Peyer's patch (tissue), 4 donors: ENCODE measurements at regions not wholly inside any gene's neighbourhood (a gene's known extent, or its start where the extent isn't known, plus 50 kb on each side); places are given as distances from the start of the nearest gene placed in this dataset.

Experiments
- DNase-seq, 3 donors: peaks; one replicate each; pipeline ENCODE4 v3.0.0-alpha.2; 2017 to 2019
- H3K27ac ChIP-seq, 4 donors: fragments of 200-600 bp; sonication (generic); one replicate each; pipeline ENCODE4 v1.5.1; 2016 to 2019
- H3K27me3 ChIP-seq, 2 donors: fragments of 200-600 bp; sonication (generic); one replicate each; pipeline ENCODE4 v1.5.1; 2019
- H3K36me3 ChIP-seq, 3 donors: fragments of 200-600 bp; sonication (generic); one replicate each; pipeline ENCODE4 v1.5.1; 2016 to 2019
- H3K4me1 ChIP-seq, 4 donors: fragments of 200-600 bp; sonication (generic); one replicate each; pipeline ENCODE4 v1.5.1; 2016 to 2019
- H3K4me3 ChIP-seq, 4 donors: fragments of 200-600 bp; sonication (generic); 1 replicate in 3 of 4; 2 replicates in 1 of 4; pipeline ENCODE4 v1.5.1; 2016 to 2019; ENCODE audit warnings: mild to moderate bottlenecking in 1 of 4
- H3K9me3 ChIP-seq, 4 donors: fragments of 200-600 bp; sonication (generic); one replicate each; pipeline ENCODE4 v1.5.1; 2016 to 2019; ENCODE audit warnings: mild to moderate bottlenecking in 1 of 4
- CTCF ChIP-seq, 6 experiments: fragments of 450-650 bp in 4 of 6; fragments of 200-600 bp in 2 of 6; sonication (generic) in 1 of 6; IDR thresholded peaks; one replicate each; pipeline ENCODE4 v1.5.1; 2017 to 2019; ENCODE audit warnings: antibody characterized with exemption in 6 of 6, mild to moderate bottlenecking in 3 of 6, moderate library complexity in 1 of 6
- POLR2A ChIP-seq, 2 donors: fragments of 450-650 bp; IDR thresholded peaks; one replicate each; pipeline ENCODE4 v1.5.1; 2017; ENCODE audit warnings: antibody characterized with exemption in 2 of 2, mild to moderate bottlenecking in 2 of 2, moderate library complexity in 2 of 2

DNA sequence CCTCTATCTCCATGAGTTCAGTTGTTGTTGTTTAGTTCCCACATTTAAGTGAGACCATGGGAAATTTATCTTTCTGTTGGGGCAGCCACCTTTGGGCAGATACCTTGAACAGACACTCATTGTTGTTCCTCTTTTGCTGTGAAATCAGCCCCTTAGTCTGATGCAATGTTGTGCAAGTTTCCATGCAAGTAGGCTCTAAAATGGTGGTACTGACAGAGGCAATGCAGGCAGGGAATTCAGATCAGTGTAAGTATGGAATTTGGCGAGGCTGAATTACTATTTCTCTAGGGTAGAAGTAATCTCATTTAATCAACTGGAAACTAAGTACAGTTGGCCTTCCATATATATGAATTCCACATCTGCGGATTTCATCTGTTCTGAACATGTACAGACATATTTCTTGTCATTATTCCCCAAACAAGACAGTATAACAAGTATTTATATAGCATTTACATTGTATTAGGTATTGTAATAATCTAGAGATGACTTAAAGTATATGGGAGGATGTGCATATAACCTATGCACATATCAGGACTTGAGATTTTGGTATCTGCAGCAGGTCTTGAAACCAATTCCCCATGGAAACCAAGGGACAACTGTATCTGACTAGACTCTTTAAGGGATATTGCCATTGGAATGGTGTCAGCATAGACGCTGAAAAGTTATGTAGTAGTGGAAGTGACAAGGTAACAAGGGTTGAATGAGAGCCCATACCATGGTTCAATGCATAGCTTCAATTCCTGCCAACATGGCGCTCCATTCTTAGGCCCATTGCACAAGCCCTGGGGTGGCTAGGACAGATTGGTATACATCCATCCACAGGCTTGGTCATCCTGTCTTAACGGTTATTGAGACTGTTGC is 281.5 kb upstream of the HTR2A start:
- Histone ChIP-seq H3K4me3 (no peak overlapping the region), H3K36me3 (no peaks in the 10 kb centered on the region), H3K4me1 (no peaks in the 10 kb centered on the region), H3K27ac (no peak overlapping the region), H3K9me3 (no peaks in the 10 kb centered on the region), H3K27me3 (no peaks in the 10 kb centered on the region)
- TF ChIP-seq POLR2A (IDR thresholded peaks at IDR 0.05) (no peak), CTCF (IDR thresholded peaks at IDR 0.05) (no peak)
- no peak for DNase-seq

DNA sequence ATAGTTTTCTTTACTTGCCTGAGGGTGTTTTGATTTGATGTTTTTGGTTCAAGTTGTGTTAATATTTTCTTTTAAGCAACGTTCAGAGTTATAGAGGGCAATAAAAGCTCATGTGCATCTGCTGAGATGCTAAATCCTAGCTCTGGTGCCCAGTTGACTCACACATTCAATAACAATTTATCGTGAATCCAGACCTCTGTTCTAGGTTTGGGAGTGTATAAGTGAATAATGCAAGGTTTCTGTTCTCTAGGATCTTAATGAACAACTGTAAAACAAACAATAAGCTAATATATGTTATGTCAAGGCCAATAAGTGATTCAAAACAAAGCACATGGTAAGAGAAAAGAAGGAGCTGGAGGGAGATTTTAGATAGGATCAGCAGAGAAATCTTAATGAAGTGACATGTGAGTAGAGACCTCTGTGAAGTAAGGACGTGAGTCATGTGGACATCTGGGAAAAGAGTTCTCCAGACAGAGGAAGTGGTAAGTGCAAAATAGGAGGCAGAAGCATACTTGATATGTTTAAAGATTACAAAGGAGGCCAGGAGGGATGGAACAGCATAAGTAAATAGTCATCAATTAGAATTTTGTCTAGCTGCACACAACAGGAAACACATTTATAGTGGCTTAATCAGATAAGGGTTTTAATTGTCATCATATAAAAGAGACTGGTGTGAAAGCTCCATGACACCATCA is 278.5 kb upstream of the HTR2A start:
- Histone ChIP-seq H3K27me3 (no peaks in the 10 kb centered on the region), H3K27ac (no peak overlapping the region), H3K4me3 (no peak overlapping the region), H3K9me3 (no peaks in the 10 kb centered on the region), H3K36me3 (no peaks in the 10 kb centered on the region), H3K4me1 (no peaks in the 10 kb centered on the region)
- no peak for DNase-seq
- TF ChIP-seq CTCF (IDR thresholded peaks at IDR 0.05) (no peak), POLR2A (IDR thresholded peaks at IDR 0.05) (no peak)

- Histone ChIP-seq H3K4me1 (no peaks in the 10 kb centered on the region), H3K4me3 (no peak overlapping the region), H3K27ac (no peak overlapping the region), H3K9me3 (no peaks in the 10 kb centered on the region), H3K36me3 (no peaks in the 10 kb centered on the region), H3K27me3 (no peaks in the 10 kb centered on the region)
- TF ChIP-seq POLR2A (IDR thresholded peaks at IDR 0.05), result no peak
- no peak for TF ChIP-seq CTCF (IDR thresholded peaks at IDR 0.05)
- DNase-seq, result no peak
These were observed 274.1 kb upstream of the HTR2A start for GRCh38 chr13:47170971-47171370.

GRCh38 chr13:47168618-47169017 is 271.8 kb upstream of the HTR2A start:
- Histone ChIP-seq H3K27ac (no peak overlapping the region), H3K4me1 (no peaks in the 10 kb centered on the region), H3K36me3 (no peaks in the 10 kb centered on the region), H3K4me3 (no peak overlapping the region), H3K9me3 (no peaks in the 10 kb centered on the region), H3K27me3 (no peaks in the 10 kb centered on the region)
- DNase-seq, result no peak
- TF ChIP-seq CTCF (IDR thresholded peaks at IDR 0.05), result no peak
- TF ChIP-seq POLR2A (IDR thresholded peaks at IDR 0.05), result no peak

- TF ChIP-seq POLR2A (IDR thresholded peaks at IDR 0.05), result no peak
- no peak for TF ChIP-seq CTCF (IDR thresholded peaks at IDR 0.05)
- Histone ChIP-seq H3K9me3 (no peaks in the 10 kb centered on the region), H3K27me3 (no peaks in the 10 kb centered on the region), H3K36me3 (no peaks in the 10 kb centered on the region), H3K4me1 (no peaks in the 10 kb centered on the region), H3K4me3 (no peak overlapping the region), H3K27ac (no peak overlapping the region)
- DNase-seq, result no peak
These were observed 271.2 kb upstream of the HTR2A start for GRCh38 chr13:47168066-47168465.
